ENCODE measurements at regions not wholly inside any gene's neighbourhood (a gene's known extent, or its start where the extent isn't known, plus 50 kb on each side); places are given as distances from the start of the nearest gene placed in this dataset.
"Not testable (repeated sequence)": the region's sequence is repeated elsewhere in the genome, so short reads cannot be mapped to it uniquely, and the experiment has no call there.

GRCh38 chr16:59540621-59541020 is 806.5 kb upstream of the GOT2 start:
- DNase-seq (ENCODE audit: low read depth) = peak; percentile 15

DNA sequence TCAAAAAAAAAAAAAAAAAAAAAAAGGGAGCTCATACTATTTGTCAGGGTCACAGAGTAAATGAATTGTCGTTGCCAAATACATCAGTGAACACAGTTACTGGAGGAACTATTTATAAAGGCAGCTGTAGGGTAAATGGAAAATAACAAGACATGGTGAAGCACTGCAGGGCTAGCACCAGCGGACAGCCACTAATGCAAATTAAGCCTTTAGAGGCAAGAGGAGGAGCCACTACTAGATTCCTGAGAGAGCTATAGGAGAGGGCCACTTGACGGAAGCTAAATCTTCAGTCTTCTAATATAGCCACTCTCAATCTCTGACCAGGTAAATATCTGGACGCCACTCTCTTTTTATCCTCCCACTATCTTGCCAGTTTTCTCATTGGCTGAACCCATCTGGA is 801.2 kb upstream of the GOT2 start:
- DNase-seq (ENCODE audit: low read depth) = no peak

DNA sequence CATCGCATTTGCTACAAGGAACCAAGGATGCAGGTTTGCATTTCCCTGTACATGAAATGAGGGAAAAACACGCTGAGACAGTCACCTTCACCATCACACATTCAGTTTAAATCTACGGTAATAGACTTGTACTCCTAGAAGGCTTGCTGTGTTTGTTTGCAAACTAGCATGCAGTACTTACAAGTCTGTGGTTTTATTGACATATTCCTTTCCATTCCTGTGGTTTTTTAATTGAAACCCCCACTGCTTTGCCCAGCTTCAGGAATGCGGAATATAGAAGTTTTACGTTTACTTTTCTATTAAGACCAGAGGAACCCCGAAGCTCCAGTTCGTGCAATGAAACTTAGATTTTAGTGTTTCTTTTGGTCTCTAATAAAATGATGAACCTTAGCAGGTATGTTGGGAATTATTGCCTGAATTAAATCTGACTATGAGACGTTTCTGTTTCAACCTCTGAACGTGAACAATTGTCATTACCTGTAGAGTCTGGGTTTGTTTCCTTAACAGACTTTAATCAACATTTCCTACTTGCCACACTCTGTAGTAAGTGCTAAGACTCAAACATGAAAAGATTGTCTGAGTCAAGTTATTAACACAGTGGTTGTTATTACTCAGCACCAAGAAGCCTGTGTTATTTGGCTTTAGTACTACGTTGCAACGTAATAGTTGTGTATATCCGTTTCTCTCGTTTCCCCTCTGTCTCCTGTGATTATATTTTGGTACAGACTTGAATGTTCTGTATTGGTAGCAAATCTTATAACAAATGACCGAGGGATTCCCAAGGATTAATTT is 793.3 kb upstream of the GOT2 start:
- peak; percentile 91 for DNase-seq (ENCODE audit: low read depth)

DNA sequence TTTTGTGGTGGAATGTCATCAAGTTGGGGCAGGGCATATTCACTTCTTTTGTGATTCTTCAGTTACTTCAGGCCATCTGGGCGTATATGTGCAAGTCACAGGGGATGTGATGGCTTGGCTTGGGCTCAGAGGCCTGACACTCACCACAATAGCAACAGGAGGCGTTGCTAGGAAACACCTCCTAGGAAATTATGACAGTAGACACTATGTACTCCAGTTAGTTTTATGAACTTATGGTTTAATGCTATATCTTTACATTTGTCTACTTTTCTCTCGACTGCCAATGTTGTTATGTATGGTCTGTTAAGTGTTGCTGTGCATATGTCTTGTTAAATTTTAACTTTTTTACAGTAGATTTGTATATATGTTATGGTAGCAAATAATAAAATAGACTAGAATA is 788.7 kb upstream of the GOT2 start:
- DNase-seq (ENCODE audit: low read depth) = no peak

GRCh38 chr16:59518721-59519120 is 784.6 kb upstream of the GOT2 start:
- DNase-seq (ENCODE audit: low read depth) = not testable (repeated sequence)

GRCh38 chr16:59514651-59515050 is 780.5 kb upstream of the GOT2 start:
- DNase-seq (ENCODE audit: low read depth) = no peak

DNA sequence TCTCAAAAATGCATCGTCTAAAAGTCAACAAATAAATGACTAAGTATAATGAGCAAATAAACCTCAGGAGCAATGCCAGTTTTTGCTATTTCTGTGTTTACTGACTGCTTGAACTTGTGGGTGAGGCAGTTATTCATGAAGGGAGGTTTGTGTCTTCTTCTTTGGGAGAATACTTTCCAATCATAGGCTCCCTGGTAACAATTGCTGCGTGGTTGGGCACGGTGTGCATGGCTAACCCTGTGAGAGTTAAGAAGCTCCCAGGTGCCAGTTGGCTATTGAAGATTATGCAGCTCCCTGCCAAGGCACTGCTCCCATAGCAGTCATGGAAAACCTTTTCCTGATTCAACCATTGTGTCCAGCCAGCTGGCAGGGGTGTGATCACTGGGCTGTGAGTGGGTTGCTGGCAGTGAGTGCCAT is 775.9 kb upstream of the GOT2 start:
- no peak for DNase-seq (ENCODE audit: low read depth)

DNA sequence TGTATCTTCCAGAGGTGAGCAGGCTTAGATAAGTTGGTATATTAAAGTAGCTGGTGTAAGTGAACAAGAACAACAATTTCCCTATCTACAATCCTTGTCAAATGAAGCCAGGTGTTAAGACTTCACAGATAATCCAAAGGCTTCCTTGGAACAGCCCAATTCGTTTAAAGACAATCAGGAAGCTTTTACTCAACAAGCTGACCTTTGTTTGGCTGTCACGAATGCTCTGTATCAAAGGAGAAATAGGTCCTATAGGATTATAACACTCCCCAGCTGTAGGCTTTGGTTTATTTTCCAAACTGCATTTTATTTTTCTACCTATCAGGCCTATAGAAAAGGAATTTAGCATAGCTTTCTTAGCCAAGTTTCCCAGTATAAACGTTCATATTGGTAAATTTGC is 766.5 kb upstream of the GOT2 start:
- DNase-seq (ENCODE audit: low read depth) = no peak

DNA sequence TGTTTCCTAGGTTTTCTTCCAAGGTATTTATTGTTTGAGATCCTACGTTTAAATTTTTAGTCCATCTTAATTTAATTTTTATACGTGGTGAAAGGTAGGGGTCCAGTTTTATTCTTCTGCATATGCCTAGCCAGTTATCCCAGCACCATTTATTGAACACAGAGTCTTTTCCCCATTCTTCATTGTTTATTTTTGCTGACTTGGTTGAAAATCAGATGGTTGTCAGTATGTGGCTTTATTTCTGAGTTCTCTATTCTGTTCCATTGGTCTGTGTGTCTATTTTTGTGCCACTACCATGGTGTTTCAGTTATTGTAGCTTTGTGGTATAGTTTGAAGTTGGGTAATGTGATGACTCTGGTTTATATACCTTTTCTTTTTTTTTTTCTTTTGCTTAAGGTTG is 753.0 kb upstream of the GOT2 start:
- DNase-seq (ENCODE audit: low read depth) = no peak

DNA sequence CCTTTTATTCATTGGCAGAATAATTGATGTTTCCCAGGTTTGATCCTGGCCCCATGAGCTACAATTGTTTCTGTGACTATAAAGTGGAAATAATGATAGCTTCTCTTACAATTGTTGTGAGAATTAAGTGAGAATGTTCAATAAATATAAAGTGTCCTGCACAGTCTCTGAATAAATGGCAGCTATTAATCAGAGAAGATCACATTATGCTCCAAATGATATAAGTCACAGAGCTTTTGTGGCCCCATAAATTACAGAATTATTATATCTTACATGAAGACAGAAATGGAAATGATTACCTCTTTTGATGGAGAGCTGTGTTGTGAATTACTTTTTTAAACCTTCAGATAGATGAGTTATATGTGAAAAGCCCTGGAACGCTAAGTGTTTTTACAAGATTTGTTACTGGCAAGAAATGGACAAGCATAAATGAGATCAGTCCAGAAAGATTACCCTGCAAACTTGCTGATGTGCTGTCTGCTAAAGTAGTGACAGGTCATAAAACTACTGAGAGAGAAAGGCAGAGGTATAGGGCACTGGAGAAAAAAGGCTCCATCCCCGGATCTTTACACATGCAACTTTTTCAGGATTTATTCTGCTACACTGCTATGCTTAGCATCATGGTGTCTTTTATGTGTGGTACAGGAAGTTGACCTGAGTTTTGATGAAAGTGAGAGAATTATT is 750.9 kb upstream of the GOT2 start:
- DNase-seq (ENCODE audit: low read depth) = no peak

- DNase-seq (ENCODE audit: low read depth) = peak; percentile 46
These were observed 744.7 kb upstream of the GOT2 start for GRCh38 chr16:59478838-59479237.

DNA sequence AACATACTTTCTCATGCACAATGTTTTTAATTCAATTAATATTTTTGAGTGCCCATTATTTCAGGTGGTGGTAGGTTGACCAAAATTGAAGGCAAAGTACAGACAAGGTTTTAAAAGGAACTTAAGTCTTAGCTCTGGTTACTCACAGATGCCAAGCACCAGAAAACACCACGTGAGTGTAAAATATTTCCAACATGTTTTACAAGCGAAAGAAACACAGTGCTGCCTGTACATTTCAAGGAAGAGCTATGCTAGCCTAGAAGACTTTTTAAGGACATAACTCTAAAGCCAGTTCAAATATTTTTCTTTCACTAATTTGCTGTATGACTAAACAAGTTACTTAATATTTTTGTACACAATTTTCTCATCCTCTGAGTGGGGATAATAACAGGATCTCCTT is 736.4 kb upstream of the GOT2 start:
- peak; percentile 18 for DNase-seq (ENCODE audit: low read depth)

GRCh38 chr16:59469266-59469665 is 735.1 kb upstream of the GOT2 start:
- DNase-seq (ENCODE audit: low read depth) = no peak

GRCh38 chr16:59463776-59464175 is 729.7 kb upstream of the GOT2 start:
- peak; percentile 7 for DNase-seq (ENCODE audit: low read depth)

DNA sequence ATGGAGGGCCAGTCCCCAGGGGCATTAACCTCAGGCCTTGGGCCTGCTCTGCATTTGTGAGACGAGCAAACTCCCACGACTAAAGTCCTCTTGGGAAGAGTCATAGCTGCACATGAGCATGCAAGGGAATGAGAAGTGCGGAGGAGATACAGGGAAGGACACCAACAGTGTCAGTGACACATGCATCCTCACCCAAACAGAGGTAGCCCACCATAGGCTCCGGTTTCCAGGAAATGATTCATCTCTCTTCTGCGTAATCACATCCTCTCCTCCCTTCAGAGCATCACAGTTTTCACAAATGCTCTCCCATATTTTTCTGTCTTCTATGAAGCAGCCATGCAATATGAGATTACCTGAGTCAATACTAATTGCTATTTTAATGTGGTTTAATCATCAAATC is 725.7 kb upstream of the GOT2 start:
- peak; percentile 39 for DNase-seq (ENCODE audit: low read depth)

DNA sequence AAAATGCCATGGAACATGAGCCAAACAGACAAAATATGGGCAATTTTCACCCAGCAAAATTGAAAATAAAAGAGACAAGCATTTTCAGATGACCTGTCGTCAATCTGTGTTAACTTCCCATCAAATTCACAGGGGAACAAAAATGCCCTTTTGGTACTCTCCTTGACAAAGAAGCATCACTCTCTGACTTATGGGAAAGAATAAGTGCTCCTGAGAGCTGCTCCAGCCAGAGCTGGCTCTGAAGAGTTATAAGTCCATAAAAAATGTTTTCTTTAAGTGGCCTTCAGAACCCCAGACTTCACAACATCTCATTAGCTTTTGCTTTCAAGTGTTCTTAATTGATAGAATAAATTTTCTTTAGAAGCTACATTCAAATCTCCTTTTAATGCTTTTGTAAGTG is 721.4 kb upstream of the GOT2 start:
- no peak for DNase-seq (ENCODE audit: low read depth)

DNA sequence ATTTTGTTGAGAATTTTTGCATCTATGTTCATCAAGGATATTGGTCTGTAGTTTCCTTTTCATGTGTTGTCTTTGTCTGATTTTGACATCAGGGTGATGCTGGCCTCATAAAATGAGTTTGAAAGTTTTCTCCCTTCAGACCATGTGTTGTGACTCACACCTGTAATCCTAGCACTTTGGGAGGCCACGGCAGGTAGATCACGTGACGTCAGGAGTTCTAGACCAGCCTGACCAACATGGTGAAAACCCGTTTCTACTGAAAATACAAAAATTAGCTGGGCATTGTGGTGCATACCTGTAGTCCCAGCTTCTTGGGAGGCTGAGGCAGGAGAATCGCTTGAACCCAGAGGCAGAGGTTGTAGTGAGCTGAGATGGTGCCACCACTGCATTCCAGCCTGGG is 716.4 kb upstream of the GOT2 start:
- not testable (repeated sequence) for DNase-seq (ENCODE audit: low read depth)

DNA sequence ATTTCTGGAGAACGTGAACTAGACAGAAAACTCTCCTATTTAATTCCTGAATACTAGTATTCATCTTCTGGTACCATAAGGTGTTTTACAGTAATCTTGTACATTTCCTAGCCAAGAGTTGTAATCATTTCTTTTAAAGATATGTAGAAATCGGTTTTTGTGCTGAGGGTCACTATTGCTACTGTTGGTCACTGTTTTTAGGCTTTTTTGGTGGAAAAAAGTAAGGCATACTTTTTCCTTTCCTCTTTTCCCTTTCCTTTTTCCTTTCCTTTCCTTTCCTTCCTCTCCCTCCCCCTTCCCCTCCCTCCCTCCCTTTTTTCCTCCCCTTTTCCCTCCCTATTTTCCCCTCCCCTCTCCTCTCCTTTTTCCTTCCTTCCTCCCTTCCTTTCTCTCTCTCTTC is 706.4 kb upstream of the GOT2 start:
- no peak for DNase-seq (ENCODE audit: low read depth)

- no peak for DNase-seq (ENCODE audit: low read depth)
These were observed 698.8 kb upstream of the GOT2 start for GRCh38 chr16:59432896-59433295.

DNA sequence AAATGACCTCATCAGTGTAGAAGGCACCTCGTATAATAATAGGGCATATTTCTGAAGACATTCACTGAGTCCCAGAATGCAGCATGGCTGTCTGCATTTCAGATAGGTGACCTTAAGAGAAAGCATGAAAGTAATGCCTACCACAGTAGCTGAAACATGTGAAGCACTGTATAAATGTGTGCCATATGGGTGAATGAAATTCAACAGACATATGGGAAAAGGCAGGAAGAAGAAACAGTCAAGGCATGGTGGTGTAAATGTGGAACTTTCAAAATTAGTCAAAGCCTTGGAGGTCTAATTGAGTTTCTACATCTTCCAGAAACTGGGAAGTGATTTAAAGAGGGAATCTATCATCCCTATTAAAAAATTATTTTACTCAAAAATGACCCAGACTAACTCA is 698.2 kb upstream of the GOT2 start:
- DNase-seq (ENCODE audit: low read depth) = no peak

GRCh38 chr16:59424714-59425273 is 690.7 kb upstream of the GOT2 start:
- DNase-seq (ENCODE audit: low read depth) = no peak

GRCh38 chr16:59411961-59412841 is 678.1 kb upstream of the GOT2 start:
- peak; percentile 12 for DNase-seq (ENCODE audit: low read depth)
